Mammary epithelial cell (primary cell): ENCODE measurements at regions not wholly inside any gene's neighbourhood (a gene's known extent, or its start where the extent isn't known, plus 50 kb on each side); places are given as distances from the start of the nearest gene placed in this dataset.

Experiments used
- EZH2 ChIP-seq: IDR thresholded peaks from 2 replicates; pipeline ENCODE4 v1.6.1; 2012; ENCODE audit warnings: low read length, inconsistent platforms, borderline replicate concordance
- TF ChIP-seq, protein P1 (sequence below), 2 donors: IDR thresholded peaks in 1 of 2; conservative IDR thresholded peaks in 1 of 2; 2 replicates each; pipeline ENCODE4 v1.5.1; 2011 to 2012; ENCODE audit warnings: inconsistent platforms in 2 of 2, low read length in 2 of 2, mild to moderate bottlenecking in 2 of 2, control low read depth in 1 of 2, low read depth in 1 of 2; ENCODE audit not compliant: insufficient read depth in 1 of 2; ENCODE audit errors: extremely low read depth in 1 of 2

DNA sequence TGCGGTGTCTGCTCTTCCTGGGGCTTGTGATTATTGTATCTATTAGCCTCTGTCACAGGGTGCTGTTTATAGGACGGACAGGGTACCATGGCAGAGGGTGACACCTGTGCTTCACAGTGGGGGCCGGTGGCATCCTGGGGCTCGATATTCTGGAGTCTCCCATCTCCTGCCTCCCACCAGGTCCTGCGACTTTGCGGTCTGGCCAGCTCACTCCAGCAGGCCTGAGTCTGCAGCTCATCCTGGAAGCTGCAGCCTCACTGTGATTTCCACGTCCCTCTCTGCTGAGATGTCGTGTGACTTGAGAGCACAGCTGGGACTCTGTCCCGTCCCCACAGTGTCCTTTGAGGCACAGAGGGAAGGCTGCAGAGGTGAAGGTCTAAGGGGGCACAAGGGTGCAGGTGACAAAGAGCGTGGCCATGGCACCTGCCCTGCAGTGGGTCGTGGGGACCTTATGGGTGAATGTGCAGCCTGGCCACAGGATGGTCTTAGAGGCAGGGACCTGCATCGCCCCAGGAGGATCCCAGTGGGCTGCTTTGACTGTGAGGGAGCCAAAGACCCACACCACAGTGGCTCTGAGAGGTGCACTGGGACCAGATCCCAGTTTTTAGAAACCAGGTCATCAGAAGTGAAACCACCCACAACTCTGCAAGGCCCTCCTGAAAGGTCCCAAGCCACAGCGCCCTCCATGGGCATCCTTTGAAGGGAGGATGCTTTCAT is 172.8 kb downstream of the KLF13 start:
- TF ChIP-seq, protein P1, sequence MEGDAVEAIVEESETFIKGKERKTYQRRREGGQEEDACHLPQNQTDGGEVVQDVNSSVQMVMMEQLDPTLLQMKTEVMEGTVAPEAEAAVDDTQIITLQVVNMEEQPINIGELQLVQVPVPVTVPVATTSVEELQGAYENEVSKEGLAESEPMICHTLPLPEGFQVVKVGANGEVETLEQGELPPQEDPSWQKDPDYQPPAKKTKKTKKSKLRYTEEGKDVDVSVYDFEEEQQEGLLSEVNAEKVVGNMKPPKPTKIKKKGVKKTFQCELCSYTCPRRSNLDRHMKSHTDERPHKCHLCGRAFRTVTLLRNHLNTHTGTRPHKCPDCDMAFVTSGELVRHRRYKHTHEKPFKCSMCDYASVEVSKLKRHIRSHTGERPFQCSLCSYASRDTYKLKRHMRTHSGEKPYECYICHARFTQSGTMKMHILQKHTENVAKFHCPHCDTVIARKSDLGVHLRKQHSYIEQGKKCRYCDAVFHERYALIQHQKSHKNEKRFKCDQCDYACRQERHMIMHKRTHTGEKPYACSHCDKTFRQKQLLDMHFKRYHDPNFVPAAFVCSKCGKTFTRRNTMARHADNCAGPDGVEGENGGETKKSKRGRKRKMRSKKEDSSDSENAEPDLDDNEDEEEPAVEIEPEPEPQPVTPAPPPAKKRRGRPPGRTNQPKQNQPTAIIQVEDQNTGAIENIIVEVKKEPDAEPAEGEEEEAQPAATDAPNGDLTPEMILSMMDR (conservative IDR thresholded peaks at IDR 0.05 in 1 of 2, IDR thresholded peaks at IDR 0.05 in 1 of 2; ENCODE audit: extremely low read depth in 1 of 2, insufficient read depth in 1 of 2, low read depth in 1 of 2, low read length in 2 of 2) = no peak
- no peak for TF ChIP-seq EZH2
